NCI-H187 treated with DMSO at 0.1 percent for 48 hours (cell line): ENCODE measurements at regions not wholly inside any gene's neighbourhood (a gene's known extent, or its start where the extent isn't known, plus 50 kb on each side); places are given as distances from the start of the nearest gene placed in this dataset.

Experiments used
- DNase-seq: peaks from one replicate; lab custom pipeline; 2025; lab: John Stamatoyannopoulos, UW

DNA sequence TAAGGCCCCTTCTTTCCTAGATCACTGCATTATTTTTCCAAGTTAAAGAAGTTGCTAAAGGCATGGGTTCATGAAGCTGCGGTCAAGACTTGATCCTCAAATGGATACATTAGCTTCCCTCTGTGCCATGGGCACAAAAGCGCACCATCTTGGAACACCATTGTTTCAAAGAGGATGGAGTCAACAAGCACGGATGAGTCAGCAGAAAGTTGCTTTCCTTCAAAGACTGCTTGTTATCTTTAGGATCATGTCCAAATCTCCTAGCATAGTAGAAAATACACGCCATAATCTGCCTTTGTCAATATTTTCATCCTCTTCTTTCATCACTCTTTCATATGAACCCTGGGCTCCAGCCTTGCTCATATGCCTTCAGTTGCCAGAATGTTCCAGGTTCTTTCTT is 226.8 kb upstream of the GATB start:
- DNase-seq = no peak

DNA sequence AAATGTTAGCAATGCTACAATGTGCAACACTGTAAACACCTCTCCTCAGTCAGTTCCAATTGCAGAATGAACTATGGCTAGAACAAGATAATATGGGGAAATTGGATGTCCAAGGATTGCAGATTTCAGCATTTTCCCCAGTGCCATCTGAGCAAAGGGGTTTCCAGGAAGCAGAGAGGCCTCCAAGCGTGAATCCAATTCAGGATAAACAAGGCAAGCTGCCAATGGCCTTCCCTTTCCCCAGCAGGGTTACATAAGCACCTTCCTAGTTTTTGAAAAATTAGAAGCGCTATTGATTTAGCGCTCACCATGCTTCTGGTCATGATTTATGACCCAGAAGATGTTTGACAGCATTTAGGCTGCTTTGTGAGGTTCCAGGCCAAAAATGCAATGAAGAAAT is 223.0 kb upstream of the GATB start:
- DNase-seq = no peak

DNA sequence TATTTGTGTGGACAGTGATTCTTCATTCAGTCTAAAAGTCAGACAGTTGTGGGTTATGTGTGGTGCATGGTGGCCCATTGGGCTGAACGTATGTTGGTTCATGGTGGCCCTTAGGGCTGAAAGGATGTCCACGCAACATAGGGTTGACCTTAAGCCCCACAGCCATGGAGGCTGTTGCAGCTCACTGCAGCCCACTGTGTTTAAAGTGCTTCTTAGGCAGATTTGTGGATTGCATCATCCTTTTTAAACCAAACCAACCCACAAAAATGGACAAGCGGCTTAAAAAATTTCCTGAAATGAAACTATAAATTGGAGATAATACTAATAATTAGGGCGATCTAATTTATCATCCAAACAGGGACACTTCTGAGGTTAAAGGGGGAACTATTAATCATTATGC is 219.0 kb upstream of the GATB start:
- DNase-seq = no peak

DNA sequence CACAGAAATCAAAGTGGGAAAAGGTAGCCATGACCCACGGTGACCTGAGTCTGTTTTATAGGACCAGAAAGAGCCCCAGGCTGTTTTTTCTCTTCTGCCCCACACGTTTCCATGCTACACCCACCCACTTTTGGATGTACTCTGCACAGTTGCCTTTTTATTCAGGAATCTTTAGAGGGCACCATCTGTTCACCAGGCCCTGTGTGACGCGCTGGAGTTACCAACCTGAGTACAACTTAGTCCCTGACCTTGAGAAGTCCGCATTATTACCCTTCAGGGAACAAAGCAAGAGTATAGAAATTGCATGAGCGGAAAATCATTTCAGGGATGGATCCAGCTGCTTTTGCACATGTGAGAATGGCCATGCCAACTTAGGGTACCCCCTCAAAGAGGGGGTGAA is 207.8 kb upstream of the GATB start:
- DNase-seq = no peak

DNA sequence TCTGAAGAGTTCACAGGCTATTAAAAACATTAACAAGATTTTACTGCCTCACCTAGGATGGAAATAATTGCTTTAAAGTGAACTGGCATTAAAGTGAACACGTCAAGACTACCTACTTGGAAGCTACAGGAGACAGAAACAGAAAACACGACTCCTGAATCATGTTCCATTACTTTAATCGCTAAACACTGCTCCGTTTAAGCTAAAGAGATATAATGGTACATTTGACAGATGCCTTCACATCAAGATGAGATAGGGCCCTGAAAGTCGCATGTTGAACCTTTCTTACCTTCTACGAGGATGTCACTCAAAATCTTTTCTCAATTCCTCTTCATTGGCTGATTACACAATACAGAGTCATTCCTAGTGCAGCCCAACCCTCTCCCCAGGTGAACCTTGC is 206.3 kb upstream of the GATB start:
- DNase-seq = no peak

DNA sequence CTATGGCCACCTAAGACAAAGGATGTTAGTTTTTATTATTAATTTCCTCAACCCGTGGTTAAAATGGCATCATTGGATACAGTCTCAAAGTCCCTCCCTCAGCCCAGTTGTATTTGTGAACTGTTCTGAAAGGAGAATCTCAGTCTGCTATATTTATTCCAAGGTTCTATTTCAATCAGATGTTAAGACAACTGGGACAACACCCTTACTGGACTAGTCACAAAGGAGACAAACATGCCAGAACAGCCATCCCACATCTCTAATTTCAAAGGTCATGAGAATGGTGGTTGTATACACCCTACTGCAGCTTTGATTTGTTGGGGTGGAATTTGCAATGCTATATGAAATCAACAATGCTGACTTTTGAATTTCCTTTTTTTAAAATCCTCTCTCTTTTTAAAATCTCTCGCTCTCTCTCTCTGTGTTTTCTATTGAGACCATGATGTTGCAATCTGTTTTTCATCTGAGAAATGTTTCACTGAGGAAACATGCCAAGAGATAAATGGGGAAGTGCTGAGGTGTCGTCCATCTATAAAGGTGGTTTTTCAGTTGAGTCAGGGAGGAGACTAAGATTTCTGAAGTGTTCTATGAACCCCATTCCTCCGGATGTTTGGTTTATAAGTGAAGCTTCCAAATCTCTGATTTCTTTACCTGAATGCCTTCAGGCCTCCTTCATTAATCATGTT is 201.5 kb upstream of the GATB start:
- no peak for DNase-seq

DNA sequence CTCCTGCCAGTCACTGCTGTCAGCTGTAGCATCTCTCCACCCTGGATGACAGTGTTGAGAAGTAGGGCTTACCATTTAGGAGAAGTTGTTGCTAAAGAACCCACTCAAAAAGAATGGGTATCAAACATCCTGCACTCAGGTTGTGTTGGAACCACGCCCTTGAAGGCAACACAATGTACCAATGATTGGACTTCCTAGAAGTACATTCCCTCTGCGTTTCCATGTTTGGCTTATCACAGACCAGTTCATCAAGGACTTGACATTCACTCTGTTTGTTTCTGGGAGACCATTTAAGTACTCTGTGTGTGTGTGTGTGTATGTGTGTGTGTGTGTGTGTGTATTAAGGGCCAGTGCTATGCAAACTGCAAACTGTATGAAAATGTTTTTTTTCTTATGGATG is 200.6 kb upstream of the GATB start:
- DNase-seq = no peak

DNA sequence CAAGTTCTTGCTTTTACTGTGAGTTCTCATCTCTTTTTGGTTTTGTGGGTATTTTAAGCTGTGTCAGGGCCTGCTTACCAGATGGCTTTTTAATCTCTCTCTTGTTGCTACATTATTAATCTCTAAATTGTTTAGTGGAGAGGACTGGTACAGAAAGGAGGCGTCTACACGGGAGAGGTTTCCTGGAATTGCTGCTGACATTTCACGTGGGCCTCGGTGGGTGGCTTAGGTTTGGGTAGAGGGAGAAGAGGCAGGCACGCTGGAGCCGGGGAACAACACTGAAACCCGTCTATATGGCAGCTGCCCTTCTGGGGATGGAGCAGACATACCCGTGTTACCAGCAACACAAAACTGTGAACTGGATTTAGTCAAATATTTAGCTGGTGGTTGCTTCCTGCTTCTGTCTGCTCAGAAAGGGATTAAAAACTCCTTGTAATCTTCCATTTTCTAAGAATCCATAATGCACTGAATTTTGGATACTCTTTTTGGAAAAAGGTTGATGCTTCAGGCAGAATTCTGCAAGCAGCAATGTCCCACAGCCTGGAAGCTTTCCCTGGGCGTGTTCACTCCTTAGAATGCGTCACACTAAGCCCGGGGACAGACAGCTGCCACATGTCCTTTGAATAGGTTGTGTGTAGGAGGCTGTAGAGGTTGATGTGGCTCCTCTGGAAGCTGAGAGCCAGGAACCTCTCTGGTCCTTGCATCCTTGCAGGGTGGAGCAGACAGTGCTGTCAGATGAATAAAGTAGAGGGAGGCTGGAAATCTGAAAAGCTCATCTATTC is 199.8 kb upstream of the GATB start:
- DNase-seq = no peak

DNA sequence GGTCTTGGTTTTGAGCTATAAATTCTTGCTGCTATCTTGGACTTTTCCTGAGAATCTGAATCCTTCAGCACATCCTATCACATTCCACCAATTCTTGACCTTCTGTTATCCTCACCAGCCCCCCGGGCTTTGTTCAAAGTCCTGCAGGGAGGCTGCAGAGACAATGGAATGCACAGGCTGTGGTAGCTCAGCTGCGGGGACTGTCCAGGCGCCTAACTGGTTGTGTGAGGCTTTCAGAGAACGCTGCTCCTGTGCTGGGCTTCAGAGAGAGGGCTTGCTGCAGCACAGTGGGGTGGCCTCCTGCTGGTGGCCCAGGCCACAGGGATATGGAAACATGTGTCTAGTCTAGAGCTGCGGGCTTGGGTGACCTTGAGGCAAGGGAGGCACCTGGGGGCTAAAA is 196.3 kb upstream of the GATB start:
- DNase-seq = no peak

DNA sequence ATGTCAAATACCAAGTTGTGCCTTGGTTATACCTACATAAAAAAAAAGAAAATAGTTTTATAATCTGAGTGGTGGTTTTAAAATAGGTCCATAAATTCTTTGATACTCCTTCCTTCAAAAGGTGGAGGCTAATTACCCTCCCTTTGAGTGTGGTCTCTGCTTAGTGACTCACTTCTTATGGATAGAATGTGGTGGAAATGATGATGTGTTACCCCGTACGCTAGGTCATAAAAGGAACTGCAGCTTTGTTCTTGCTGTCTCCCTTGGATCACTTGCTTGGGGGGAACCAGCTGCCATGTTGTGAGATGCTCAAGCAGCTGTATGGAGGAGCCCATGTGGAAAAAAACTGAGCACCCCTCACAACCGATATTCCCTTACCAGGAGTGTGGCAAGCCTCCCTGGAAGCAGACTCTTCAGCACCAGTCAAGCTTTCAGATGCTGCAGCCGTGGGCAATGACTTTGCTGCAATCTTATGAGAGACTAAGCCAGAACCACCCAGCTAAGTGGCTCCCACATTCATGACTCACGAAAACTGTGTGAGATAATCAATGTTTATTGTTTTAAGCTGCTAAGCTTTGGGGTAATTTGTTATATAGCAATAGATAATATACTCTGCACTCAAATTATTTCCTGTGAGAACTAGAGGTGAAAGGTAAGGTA is 195.0 kb upstream of the GATB start:
- DNase-seq = no peak

DNA sequence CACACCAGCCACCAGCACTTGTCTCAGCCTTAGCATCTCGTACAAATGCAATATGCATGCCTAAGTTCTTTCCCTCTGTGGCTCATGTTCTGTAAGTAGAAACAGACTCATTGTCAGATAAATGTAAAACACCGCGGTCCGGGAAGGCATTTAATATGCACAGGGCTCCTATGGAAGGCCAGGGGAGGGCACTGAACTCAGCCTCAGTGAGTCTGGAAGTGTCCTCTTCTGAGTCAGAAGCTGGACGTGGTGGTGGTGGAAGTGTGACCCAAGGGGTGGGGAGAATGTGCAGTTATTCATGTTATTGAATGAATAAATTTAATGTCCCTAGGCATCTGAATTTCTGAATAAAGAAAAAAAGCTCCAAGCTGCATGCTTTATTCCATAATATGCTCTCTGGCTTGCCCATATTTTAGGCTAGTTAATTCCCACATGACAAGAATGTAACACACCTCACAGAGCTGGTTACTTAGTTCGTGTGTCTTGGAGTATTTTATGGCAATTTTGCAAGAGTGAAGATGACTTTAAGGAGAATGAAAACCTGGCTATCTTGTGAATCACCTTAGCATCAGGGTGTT is 193.1 kb upstream of the GATB start:
- DNase-seq = no peak

DNA sequence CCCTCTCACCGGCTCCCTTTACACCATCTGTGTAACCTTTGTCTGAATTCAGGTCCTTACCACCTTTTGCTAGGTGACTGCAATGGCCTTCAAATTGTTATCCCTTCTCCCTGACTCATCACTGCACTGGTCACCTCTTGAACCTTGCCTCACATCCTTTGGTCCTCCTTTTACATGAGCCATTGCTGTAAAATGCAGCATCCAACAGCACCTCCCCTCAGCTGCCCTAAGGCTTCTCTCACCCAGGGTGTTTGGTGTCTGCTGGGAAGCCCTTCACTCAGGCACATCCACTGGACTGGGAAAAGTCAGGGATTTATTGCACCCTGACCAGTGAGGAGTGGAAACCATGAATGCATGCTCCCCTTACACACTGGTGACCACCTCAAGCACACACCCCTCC is 192.5 kb upstream of the GATB start:
- DNase-seq = no peak

DNA sequence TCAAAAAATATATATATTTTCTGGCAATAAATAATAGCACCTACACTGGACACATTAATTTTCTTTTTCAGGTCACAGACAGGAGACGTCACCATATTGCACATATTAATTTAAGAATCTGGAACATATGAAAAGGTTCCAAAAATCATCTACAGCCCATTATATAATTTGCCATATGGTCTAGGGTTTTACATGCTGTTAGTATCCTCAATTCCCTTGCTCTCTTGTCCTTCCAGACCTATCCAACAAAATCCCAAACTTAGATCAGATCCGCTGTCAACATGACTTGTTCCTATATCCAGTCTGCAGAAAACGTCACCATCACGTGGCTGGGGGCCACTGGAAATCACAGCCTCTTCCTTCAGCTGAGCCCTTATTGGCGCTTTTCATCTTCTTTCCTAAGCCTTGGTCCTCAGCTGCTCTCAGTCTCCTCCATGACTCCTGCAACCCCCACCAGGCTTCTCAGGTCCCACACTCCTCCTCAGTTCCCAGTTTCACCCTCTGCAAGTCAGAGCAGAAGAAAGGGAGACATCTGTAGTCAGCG is 192.0 kb upstream of the GATB start:
- DNase-seq = no peak

DNA sequence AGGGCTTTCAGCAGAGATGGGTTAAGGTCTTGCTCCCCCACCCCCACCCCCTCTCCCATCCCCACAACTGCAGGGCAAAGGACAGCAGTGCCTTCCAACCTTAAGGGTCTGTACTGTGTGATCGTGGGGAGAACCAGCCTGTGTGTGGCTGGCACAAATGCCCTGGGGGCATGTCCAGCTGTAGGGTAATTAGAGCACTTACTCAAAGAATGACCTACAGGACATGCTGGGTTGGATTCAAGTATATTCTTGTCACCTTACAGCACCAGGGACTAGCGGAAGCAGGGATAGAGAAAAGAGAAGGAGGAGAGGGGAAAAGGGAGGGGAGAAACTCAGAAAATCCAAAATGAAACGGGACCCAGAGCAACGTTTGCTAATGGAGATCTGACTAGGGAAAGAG is 191.3 kb upstream of the GATB start:
- no peak for DNase-seq

DNA sequence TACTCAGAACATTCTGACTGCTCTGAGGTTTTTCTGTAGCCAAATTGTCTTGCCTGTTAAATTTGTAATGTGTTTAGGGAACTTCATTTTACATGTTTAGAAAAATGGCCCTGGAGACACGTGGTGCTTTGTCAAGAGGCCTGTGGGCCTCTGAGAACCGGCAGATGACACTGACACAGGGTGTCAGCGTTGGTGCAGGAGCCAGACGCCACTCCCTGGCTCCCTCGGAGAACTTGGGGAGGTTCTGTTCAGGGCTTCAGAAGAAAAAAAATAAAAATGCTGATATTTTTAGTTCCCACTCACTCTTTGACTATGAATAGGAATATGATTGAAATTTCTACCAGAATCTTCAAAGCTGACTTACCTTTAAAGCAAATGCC is 190.9 kb upstream of the GATB start:
- no peak for DNase-seq

DNA sequence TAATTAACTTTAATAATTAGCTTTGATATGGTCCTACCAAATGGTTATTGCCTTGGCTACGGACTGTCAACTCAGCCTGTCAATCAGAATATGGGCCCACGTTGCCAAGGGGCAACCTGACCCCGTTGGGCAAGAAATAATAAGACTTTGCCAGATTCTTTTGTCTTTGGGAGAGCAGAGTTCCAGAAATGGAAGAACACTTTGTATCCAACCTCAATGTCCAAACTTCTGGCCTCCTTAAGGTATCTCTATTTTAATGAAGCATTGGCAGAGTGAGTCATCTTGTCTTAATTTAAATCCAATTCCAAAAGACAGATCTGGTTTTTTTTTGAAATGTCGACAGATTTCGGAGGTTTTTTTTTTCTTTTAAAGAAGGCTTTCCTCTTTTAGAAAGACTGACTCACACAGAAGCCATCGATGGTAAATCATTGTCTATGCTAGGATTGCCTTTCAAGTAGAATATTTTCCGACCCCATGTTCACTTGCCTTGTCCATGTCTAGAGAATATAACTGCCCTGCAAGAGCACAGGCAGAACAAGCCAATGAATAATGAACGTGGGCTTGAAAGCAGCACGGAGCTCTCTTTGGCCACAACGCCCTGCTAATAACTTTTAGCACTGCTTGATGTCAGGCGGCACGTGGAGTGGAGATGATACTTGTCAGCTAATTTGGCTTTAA is 190.3 kb upstream of the GATB start:
- no peak for DNase-seq

DNA sequence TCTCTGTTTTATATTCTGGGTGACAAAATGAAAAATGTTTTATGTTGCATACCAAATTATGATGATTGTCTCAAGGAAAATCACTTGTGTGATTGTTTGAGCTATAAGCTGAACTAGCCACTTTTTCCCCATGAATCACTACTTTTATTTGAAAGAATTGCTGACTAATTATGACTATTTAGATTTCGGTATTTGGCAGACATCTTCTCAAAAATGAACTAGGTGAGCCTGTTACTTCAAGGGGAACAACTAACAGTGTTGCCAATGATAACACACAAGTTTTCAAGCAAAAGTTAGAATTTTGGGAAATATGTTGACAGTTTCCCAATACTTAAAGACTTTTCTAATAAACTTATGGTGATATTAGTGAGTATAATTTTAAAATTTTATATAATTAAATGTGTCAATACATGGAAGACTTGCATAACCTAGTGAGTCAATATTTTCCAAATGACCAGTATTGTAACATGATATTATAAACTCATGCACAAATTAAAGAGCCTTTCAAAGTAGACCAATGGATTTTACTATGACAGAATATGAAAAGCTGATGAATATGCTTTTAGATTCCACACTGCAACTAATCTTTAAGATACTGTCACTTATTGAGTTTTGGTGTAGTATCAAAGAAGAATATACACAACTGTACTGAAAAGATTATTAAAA is 187.7 kb upstream of the GATB start:
- DNase-seq = no peak

DNA sequence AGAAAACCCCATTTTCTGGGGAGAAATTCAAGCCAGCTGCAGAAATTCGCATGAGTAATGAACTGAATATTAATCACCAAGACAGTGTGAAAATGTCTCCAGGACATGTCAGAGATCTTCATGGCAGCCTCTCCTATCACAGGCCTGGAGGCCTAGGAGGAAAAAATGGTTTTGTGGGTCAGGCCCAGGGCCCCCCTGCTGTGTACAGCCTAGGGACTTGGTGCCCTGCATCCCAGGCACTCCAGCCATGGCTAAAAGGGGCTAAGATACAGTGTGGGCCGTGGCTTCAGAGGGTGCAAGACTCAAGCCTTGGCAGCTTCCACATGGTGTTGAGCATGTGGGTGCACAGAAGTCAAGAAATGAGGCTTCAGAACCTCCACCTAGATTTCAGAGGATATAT is 185.9 kb upstream of the GATB start:
- no peak for DNase-seq

DNA sequence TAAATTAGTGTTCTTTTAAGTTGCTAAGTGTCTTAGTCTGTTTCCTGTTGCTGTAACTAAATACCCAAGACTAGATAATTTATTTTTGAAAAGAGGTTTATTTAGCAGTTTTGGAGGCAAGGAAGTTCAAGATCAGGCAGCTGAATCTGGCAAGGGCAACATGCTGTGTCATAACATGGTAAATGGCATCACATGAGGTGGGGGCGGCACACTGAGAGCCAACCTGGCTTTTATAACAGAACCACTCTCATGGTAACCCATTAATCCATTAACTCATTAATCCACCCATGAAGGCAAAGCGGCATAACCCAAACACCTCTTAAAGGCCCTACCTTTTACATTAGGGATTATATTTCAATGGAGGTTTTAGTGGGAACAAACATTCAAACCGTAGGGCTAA is 182.2 kb upstream of the GATB start:
- no peak for DNase-seq

DNA sequence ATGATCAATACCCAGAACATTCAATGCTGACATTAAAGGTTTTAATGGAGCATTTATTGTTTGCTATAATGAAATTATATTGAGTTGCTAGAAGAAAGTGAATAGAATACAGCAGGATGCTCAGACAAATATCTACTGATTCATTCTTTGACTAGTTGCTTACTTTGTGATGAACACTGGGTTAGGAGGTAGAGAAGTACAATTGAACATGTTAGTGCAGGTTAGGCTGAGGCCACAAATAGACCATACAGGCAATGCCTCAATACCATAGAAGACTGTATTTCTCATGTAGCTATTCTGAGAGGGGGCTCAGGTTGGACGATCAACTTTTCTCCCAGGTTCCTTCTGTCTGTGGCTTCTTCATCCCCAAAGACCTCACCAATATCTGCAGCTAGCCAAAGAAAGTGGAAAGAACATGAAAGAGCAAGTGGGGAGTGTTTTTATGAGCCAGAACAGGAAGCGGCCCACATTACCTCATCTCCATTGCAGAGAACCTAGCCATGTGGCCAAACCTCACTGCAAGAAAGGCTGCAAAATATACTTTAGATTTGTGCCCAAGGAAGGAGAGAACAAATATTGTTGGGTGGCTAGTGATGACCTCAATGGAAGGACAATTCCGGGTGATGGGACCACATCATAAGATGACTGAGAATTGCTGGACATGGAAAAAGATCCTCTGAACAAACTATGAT is 180.3 kb upstream of the GATB start:
- DNase-seq = no peak

DNA sequence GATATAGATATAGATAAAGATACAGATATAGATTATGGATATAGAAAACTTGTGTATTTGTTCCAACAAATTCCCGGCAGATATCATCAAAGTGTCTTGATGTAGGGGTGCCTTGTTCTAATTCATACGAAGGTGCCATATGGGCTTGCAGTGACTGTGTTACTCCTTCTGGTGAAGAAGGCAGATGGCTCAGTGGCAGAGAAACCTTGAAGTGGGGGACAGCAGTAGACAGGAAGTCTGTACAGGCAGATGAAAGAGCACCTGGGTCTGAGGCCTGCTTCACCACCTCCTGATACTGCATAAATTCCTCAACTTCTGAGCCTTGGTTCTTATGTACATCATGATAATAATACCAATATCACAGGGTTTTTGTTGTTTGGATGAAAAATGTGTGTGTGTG is 179.5 kb upstream of the GATB start:
- no peak for DNase-seq
